ENCODE measurements at regions not wholly inside any gene's neighbourhood (a gene's known extent, or its start where the extent isn't known, plus 50 kb on each side); places are given as distances from the start of the nearest gene placed in this dataset.
"Not testable (repeated sequence)": the region's sequence is repeated elsewhere in the genome, so short reads cannot be mapped to it uniquely, and the experiment has no call there.

- no peak for DNase-seq
Observed at GRCh38 chr6:792662-793061, 99.7 kb upstream of the EXOC2 start.

- no peak for DNase-seq
Observed at GRCh38 chr6:788058-788457, 95.1 kb upstream of the EXOC2 start.

- DNase-seq = no peak
Observed at GRCh38 chr6:786946-787763, 94.2 kb upstream of the EXOC2 start.

- no peak for DNase-seq
Observed at GRCh38 chr6:783966-784735, 91.2 kb upstream of the EXOC2 start.

GRCh38 chr6:782141-782540 is 89.2 kb upstream of the EXOC2 start:
- DNase-seq = no peak

- DNase-seq = no peak
Observed at GRCh38 chr6:781350-781961, 88.5 kb upstream of the EXOC2 start.

- DNase-seq = no peak
Observed at GRCh38 chr6:780706-781105, 87.8 kb upstream of the EXOC2 start.

GRCh38 chr6:776951-777350 is 84.0 kb upstream of the EXOC2 start:
- DNase-seq = no peak

GRCh38 chr6:776528-776931 is 83.6 kb upstream of the EXOC2 start:
- DNase-seq = no peak

- DNase-seq = no peak
Observed at GRCh38 chr6:775863-776262, 82.9 kb upstream of the EXOC2 start.

- DNase-seq = not testable (repeated sequence)
Observed at GRCh38 chr6:771683-772082, 78.7 kb upstream of the EXOC2 start.

- DNase-seq = no peak
Observed at GRCh38 chr6:767755-768512, 75.0 kb upstream of the EXOC2 start.

- no peak for DNase-seq
Observed at GRCh38 chr6:766625-767024, 73.7 kb upstream of the EXOC2 start.

GRCh38 chr6:761997-762396 is 69.1 kb upstream of the EXOC2 start:
- DNase-seq = no peak

GRCh38 chr6:760982-761955 is 68.3 kb upstream of the EXOC2 start:
- DNase-seq = no peak

- no peak for DNase-seq
Observed at GRCh38 chr6:759729-760128, 66.8 kb upstream of the EXOC2 start.

GRCh38 chr6:756224-756623 is 63.3 kb upstream of the EXOC2 start:
- DNase-seq = no peak

GRCh38 chr6:754202-754601 is 61.3 kb upstream of the EXOC2 start:
- DNase-seq = no peak

- DNase-seq = no peak
Observed at GRCh38 chr6:753486-753885, 60.5 kb upstream of the EXOC2 start.

GRCh38 chr6:752438-752837 is 59.5 kb upstream of the EXOC2 start:
- no peak for DNase-seq

- no peak for DNase-seq
Observed at GRCh38 chr6:751765-752164, 58.8 kb upstream of the EXOC2 start.

- no peak for DNase-seq
Observed at GRCh38 chr6:747921-748320, 55.0 kb upstream of the EXOC2 start.
